ENCODE measurements at regions not wholly inside any gene's neighbourhood (a gene's known extent, or its start where the extent isn't known, plus 50 kb on each side); places are given as distances from the start of the nearest gene placed in this dataset.
"Not testable (repeated sequence)": the region's sequence is repeated elsewhere in the genome, so short reads cannot be mapped to it uniquely, and the experiment has no call there.

- no peak for DNase-seq (ENCODE audit: extremely low spot score)
- ChIA-PET POLR2A (no interaction called here), CTCF (interaction anchor here (0.7 to 2.2 kb wide), 4 partner anchors 13 to 303 kb away, joined by 3 to 10 read pairs (median 4); no protein-coding TSS in a partner anchor)
- TF ChIP-seq BHLHE40 (IDR thresholded peaks at IDR 0.05; ENCODE audit: borderline replicate concordance): no peak
- TF ChIP-seq, protein P1, sequence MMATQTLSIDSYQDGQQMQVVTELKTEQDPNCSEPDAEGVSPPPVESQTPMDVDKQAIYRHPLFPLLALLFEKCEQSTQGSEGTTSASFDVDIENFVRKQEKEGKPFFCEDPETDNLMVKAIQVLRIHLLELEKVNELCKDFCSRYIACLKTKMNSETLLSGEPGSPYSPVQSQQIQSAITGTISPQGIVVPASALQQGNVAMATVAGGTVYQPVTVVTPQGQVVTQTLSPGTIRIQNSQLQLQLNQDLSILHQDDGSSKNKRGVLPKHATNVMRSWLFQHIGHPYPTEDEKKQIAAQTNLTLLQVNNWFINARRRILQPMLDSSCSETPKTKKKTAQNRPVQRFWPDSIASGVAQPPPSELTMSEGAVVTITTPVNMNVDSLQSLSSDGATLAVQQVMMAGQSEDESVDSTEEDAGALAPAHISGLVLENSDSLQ (IDR thresholded peaks at IDR 0.05): no peak
- TF ChIP-seq HDGF (IDR thresholded peaks at IDR 0.05; ENCODE audit: borderline replicate concordance): no peak
- TF ChIP-seq SP1 (IDR thresholded peaks at IDR 0.05): no peak
- no peak for TF ChIP-seq CTBP1 (IDR thresholded peaks at IDR 0.05; ENCODE audit: borderline replicate concordance)
- no peak for TF ChIP-seq FOXM1 (IDR thresholded peaks at IDR 0.05; ENCODE audit: borderline replicate concordance)
- no peak for TF ChIP-seq NFRKB (IDR thresholded peaks at IDR 0.05)
Observed at GRCh38 chr13:72552731-72553130, 174.7 kb downstream of the MZT1 start.

- CTCF ChIA-PET: interaction anchor here (0.6 kb wide), 1 partner anchor 43 kb away, joined by 3 read pairs; no protein-coding TSS in a partner anchor
- DNase-seq (ENCODE audit: extremely low spot score); POLR2A ChIA-PET: not testable (repeated sequence)
Observed at GRCh38 chr13:72545895-72546294, 181.5 kb downstream of the MZT1 start.

DNA sequence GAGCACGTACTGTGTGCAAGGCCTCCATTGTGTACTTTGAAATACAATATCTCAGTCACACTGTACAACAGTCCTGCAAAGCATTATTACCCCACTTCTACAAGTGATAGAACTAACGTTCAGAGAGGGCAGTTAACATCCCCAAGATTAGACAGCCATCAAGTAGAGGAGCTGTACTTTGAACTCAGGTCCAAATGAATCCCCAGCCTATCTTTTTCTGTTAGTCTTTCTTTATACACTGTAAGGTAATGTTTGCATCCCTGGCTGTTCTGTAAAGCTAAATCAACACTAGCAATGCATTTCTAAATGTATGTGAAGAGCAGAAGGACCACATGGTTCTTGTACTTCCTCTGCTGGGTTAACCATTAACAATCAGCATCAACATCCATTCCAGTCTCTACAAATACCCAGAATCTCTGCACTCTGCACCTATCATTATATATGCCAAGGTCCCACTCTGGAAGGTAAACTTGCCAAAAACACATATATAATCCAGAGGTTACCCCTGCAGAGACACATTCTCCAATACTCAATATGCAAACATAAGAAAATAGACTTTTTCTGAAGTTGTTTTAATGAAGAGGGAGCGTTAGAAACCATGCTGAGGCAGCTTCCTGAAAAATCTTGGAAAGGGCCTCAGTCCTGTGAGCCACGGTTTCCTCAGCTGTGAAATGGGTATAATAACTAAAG lies 182.3 kb downstream of the MZT1 start:
- DNase-seq (ENCODE audit: extremely low spot score): no peak
- CTCF ChIA-PET: no interaction called here
- POLR2A ChIA-PET: no interaction called here
- TF ChIP-seq NFRKB (IDR thresholded peaks at IDR 0.05) (no peak), FOXK2 (IDR thresholded peaks at IDR 0.05) (no peak), L3MBTL2 (conservative IDR thresholded peaks at IDR 0.05) (no peak), CTBP1 (IDR thresholded peaks at IDR 0.05; ENCODE audit: borderline replicate concordance) (no peak), ARNT (IDR thresholded peaks at IDR 0.05) (no peak), TARDBP (IDR thresholded peaks at IDR 0.05) (no peak), FOXA1 (IDR thresholded peaks at IDR 0.05) (no peak), SP1 (IDR thresholded peaks at IDR 0.05) (no peak), ELF4 (IDR thresholded peaks at IDR 0.05) (no peak), LEF1 (IDR thresholded peaks at IDR 0.05; ENCODE audit: borderline replicate concordance) (no peak), FOXM1 (IDR thresholded peaks at IDR 0.05; ENCODE audit: borderline replicate concordance) (no peak), ZNF384 (IDR thresholded peaks at IDR 0.05) (no peak)
- TF ChIP-seq, protein P1 (IDR thresholded peaks at IDR 0.05): no peak

GRCh38 chr13:72544042-72544441 lies 183.4 kb downstream of the MZT1 start:
- ChIA-PET POLR2A (no interaction called here), CTCF (no interaction called here)

GRCh38 chr13:72542241-72542640 lies 185.2 kb downstream of the MZT1 start:
- ChIA-PET CTCF (interaction anchor here (0.9 kb wide), 1 partner anchor 15 kb away, joined by 3 read pairs; no protein-coding TSS in a partner anchor), POLR2A (no interaction called here)
- no peak for DNase-seq (ENCODE audit: extremely low spot score)
- TF ChIP-seq LEF1 (IDR thresholded peaks at IDR 0.05; ENCODE audit: borderline replicate concordance) (no peak), FOXM1 (IDR thresholded peaks at IDR 0.05; ENCODE audit: borderline replicate concordance) (no peak), BHLHE40 (IDR thresholded peaks at IDR 0.05; ENCODE audit: borderline replicate concordance) (no peak), CTBP1 (IDR thresholded peaks at IDR 0.05; ENCODE audit: borderline replicate concordance) (no peak), NFRKB (IDR thresholded peaks at IDR 0.05) (no peak), FOXK2 (IDR thresholded peaks at IDR 0.05) (no peak), SUZ12 (IDR thresholded peaks at IDR 0.05) (no peak), SP1 (IDR thresholded peaks at IDR 0.05) (no peak), TARDBP (IDR thresholded peaks at IDR 0.05) (no peak), L3MBTL2 (conservative IDR thresholded peaks at IDR 0.05) (no peak), ELF4 (IDR thresholded peaks at IDR 0.05) (no peak), ZNF384 (IDR thresholded peaks at IDR 0.05) (no peak), ARNT (IDR thresholded peaks at IDR 0.05) (no peak), HDGF (IDR thresholded peaks at IDR 0.05; ENCODE audit: borderline replicate concordance) (no peak), FOXA1 (IDR thresholded peaks at IDR 0.05) (no peak)
- TF ChIP-seq, protein P1 (IDR thresholded peaks at IDR 0.05): no peak

More at GRCh38 chr13:72544042-72544441, 183.4 kb downstream of the MZT1 start:
- no peak for DNase-seq (ENCODE audit: extremely low spot score)
- TF ChIP-seq ZNF384 (IDR thresholded peaks at IDR 0.05) (peak; percentile 50), CTBP1 (IDR thresholded peaks at IDR 0.05; ENCODE audit: borderline replicate concordance) (no peak)
- TF ChIP-seq, protein P1 (IDR thresholded peaks at IDR 0.05): no peak

DNA sequence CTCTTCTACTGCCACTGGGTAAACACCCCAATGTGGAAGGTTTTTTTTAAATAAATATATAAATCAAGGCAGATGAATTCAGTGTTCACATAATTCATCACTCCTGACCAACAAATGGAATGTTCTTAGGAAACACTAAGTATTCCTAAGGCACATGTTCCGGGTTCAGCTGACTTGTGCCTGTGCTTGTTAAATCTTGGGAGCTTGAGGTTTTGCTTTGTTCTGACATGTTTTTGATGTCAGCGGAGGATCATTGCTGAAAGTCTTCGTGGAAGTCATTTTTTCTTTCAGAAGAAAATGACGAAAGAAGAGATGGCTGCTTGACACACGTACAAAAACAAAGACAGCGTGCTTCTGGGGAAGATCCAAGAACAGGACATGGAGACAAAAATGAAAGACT lies 185.8 kb downstream of the MZT1 start:
- POLR2A ChIA-PET: no interaction called here
- TF ChIP-seq L3MBTL2 (conservative IDR thresholded peaks at IDR 0.05) (no peak), ZNF384 (IDR thresholded peaks at IDR 0.05) (no peak), NFRKB (IDR thresholded peaks at IDR 0.05) (no peak), HDGF (IDR thresholded peaks at IDR 0.05; ENCODE audit: borderline replicate concordance) (no peak), FOXA1 (IDR thresholded peaks at IDR 0.05) (no peak)
- CTCF ChIA-PET: interaction anchor here (0.8 to 1.3 kb wide), 3 partner anchors 10 to 23 kb away, joined by 3 to 5 read pairs (median 3); no protein-coding TSS in a partner anchor
- DNase-seq (ENCODE audit: extremely low spot score): no peak
